Effector memory CD8-positive, alpha-beta T cell (primary cell): ENCODE measurements at regions not wholly inside any gene's neighbourhood (a gene's known extent, or its start where the extent isn't known, plus 50 kb on each side); places are given as distances from the start of the nearest gene placed in this dataset.

ENCODE experiments used
- ATAC-seq: fragments of 150-1000 bp; cut with Tn5 transposase; replicated peaks from 2 replicates; pipeline ENCODE4 v1.10.0; 2021; ENCODE audit warnings: mild to moderate bottlenecking, moderate library complexity
- DNase-seq, 3 experiments: peaks; one replicate each; pipeline ENCODE4 v3.0.0; 2021
- H3K27ac Mint-ChIP-seq, 2 donors: one replicate each; pipeline ENCODE4 v1.8.0; 2022; ENCODE audit warnings: mild to moderate bottlenecking in 2 of 2, mixed read lengths in 2 of 2, moderate library complexity in 2 of 2
- H3K27me3 Mint-ChIP-seq, 2 donors: one replicate each; pipeline ENCODE4 v1.8.0; 2022; ENCODE audit warnings: mixed read lengths in 2 of 2
- H3K36me3 Mint-ChIP-seq: one replicate; pipeline ENCODE4 v1.8.0; 2022; ENCODE audit warnings: mild to moderate bottlenecking, moderate library complexity, mixed read lengths; ENCODE audit not compliant: insufficient read depth
- H3K4me1 Mint-ChIP-seq, 2 donors: one replicate each; pipeline ENCODE4 v1.8.0; 2022; ENCODE audit warnings: low read depth in 2 of 2, mixed read lengths in 2 of 2
- H3K4me3 Mint-ChIP-seq, 2 donors: one replicate each; pipeline ENCODE4 v1.8.0; 2022; ENCODE audit warnings: mild to moderate bottlenecking in 2 of 2, mixed read lengths in 2 of 2, moderate library complexity in 2 of 2
- H3K9me3 Mint-ChIP-seq, 2 donors: one replicate each; pipeline ENCODE4 v1.8.0; 2022; ENCODE audit warnings: mixed read lengths in 2 of 2

GRCh38 chr7:47685151-47685550, 103.2 kb upstream of the TNS3 start:
- Mint-ChIP-seq H3K36me3 (peaks cover 1% of the 10 kb centered on the region), H3K27ac (no peak overlapping the region), H3K4me1 (no peaks in the 10 kb centered on the region), H3K9me3 (no peaks in the 10 kb centered on the region), H3K4me3 (no peak overlapping the region), H3K27me3 (no peaks in the 10 kb centered on the region)
- ATAC-seq, result no peak
- no peak for DNase-seq

GRCh38 chr7:47684728-47685127, 102.8 kb upstream of the TNS3 start:
- Mint-ChIP-seq H3K4me1 (no peaks in the 10 kb centered on the region), H3K36me3 (peaks cover 3% of the 10 kb centered on the region), H3K27me3 (no peaks in the 10 kb centered on the region), H3K9me3 (no peaks in the 10 kb centered on the region), H3K27ac (no peak overlapping the region), H3K4me3 (no peak overlapping the region)
- DNase-seq (no peak), ATAC-seq (no peak)

- Mint-ChIP-seq H3K27me3 (no peaks in the 10 kb centered on the region), H3K36me3 (peaks cover 3% of the 10 kb centered on the region), H3K4me1 (no peaks in the 10 kb centered on the region), H3K4me3 (no peak overlapping the region), H3K27ac (no peak overlapping the region), H3K9me3 (no peaks in the 10 kb centered on the region)
- DNase-seq, result no peak
- ATAC-seq, result no peak
Observed at GRCh38 chr7:47683485-47683898, 101.6 kb upstream of the TNS3 start.

- no peaks in the 10 kb centered on the region for H3K27me3 Mint-ChIP-seq
- H3K4me1 Mint-ChIP-seq, result no peaks in the 10 kb centered on the region
- no peak for DNase-seq
- H3K27ac Mint-ChIP-seq, result no peak overlapping the region
- peaks cover 3% of the 10 kb centered on the region for H3K36me3 Mint-ChIP-seq
- no peak for ATAC-seq
- H3K4me3 Mint-ChIP-seq, result no peak overlapping the region
- no peaks in the 10 kb centered on the region for H3K9me3 Mint-ChIP-seq
Observed at GRCh38 chr7:47682874-47683273, 101.0 kb upstream of the TNS3 start.

GRCh38 chr7:47681249-47681810, 99.4 kb upstream of the TNS3 start:
- no peak overlapping the region for H3K27ac Mint-ChIP-seq
- ATAC-seq (no peak), DNase-seq (no peak)
- H3K4me3 Mint-ChIP-seq, result no peak overlapping the region
- H3K36me3 Mint-ChIP-seq, result peaks cover 3% of the 10 kb centered on the region
- peaks cover 0 to 5% of the 10 kb centered on the region in 2 donors for H3K9me3 Mint-ChIP-seq
- H3K4me1 Mint-ChIP-seq, result no peaks in the 10 kb centered on the region
- H3K27me3 Mint-ChIP-seq, result no peaks in the 10 kb centered on the region

- no peaks in the 10 kb centered on the region for H3K4me1 Mint-ChIP-seq
- no peak overlapping the region for H3K4me3 Mint-ChIP-seq
- H3K9me3 Mint-ChIP-seq, result peaks cover 0 to 5% of the 10 kb centered on the region in 2 donors
- H3K27me3 Mint-ChIP-seq, result no peaks in the 10 kb centered on the region
- ATAC-seq (no peak), DNase-seq (no peak)
- peaks cover 3% of the 10 kb centered on the region for H3K36me3 Mint-ChIP-seq
- no peak overlapping the region for H3K27ac Mint-ChIP-seq
Observed at GRCh38 chr7:47678641-47679380, 96.9 kb upstream of the TNS3 start.

GRCh38 chr7:47677664-47678063, 95.8 kb upstream of the TNS3 start:
- Mint-ChIP-seq H3K9me3 (peaks cover 0 to 5% of the 10 kb centered on the region in 2 donors), H3K27me3 (no peaks in the 10 kb centered on the region), H3K36me3 (peaks cover 3% of the 10 kb centered on the region), H3K4me3 (no peak overlapping the region), H3K4me1 (no peaks in the 10 kb centered on the region), H3K27ac (no peak overlapping the region)
- no peak for DNase-seq
- no peak for ATAC-seq

- H3K4me1 Mint-ChIP-seq, result no peaks in the 10 kb centered on the region
- H3K27me3 Mint-ChIP-seq, result no peaks in the 10 kb centered on the region
- DNase-seq (no peak), ATAC-seq (no peak)
- no peak overlapping the region for H3K4me3 Mint-ChIP-seq
- peaks cover 0 to 5% of the 10 kb centered on the region in 2 donors for H3K9me3 Mint-ChIP-seq
- H3K36me3 Mint-ChIP-seq, result peaks cover 3% of the 10 kb centered on the region
- H3K27ac Mint-ChIP-seq, result no peak overlapping the region
Observed at GRCh38 chr7:47677093-47677492, 95.2 kb upstream of the TNS3 start.

GRCh38 chr7:47672977-47673381, 91.1 kb upstream of the TNS3 start:
- Mint-ChIP-seq H3K4me1 (no peaks in the 10 kb centered on the region), H3K27ac (no peak overlapping the region), H3K27me3 (no peaks in the 10 kb centered on the region), H3K4me3 (no peak overlapping the region), H3K36me3 (no peaks in the 10 kb centered on the region), H3K9me3 (peaks cover 0 to 5% of the 10 kb centered on the region in 2 donors)
- ATAC-seq (no peak), DNase-seq (no peak)

GRCh38 chr7:47672271-47672791, 90.4 kb upstream of the TNS3 start:
- no peaks in the 10 kb centered on the region for H3K4me1 Mint-ChIP-seq
- ATAC-seq (no peak), DNase-seq (no peak)
- peaks cover 0 to 4% of the 10 kb centered on the region in 2 donors for H3K9me3 Mint-ChIP-seq
- H3K4me3 Mint-ChIP-seq, result no peak overlapping the region
- no peaks in the 10 kb centered on the region for H3K36me3 Mint-ChIP-seq
- no peak overlapping the region for H3K27ac Mint-ChIP-seq
- H3K27me3 Mint-ChIP-seq, result no peaks in the 10 kb centered on the region

GRCh38 chr7:47671358-47671757, 89.4 kb upstream of the TNS3 start:
- Mint-ChIP-seq H3K4me3 (no peak overlapping the region), H3K4me1 (no peaks in the 10 kb centered on the region), H3K36me3 (no peaks in the 10 kb centered on the region), H3K27me3 (no peaks in the 10 kb centered on the region), H3K9me3 (no peaks in the 10 kb centered on the region), H3K27ac (no peak overlapping the region)
- no peak for ATAC-seq
- DNase-seq, result no peak

GRCh38 chr7:47670729-47671128, 88.8 kb upstream of the TNS3 start:
- DNase-seq (no peak), ATAC-seq (peak; percentile 64)
- Mint-ChIP-seq H3K27me3 (no peaks in the 10 kb centered on the region), H3K27ac (no peak overlapping the region), H3K4me3 (no peak overlapping the region), H3K4me1 (no peaks in the 10 kb centered on the region), H3K9me3 (no peaks in the 10 kb centered on the region), H3K36me3 (no peaks in the 10 kb centered on the region)

GRCh38 chr7:47669901-47670384, 88.0 kb upstream of the TNS3 start:
- DNase-seq (no peak), ATAC-seq (no peak)
- H3K36me3 Mint-ChIP-seq, result no peaks in the 10 kb centered on the region
- H3K9me3 Mint-ChIP-seq, result no peaks in the 10 kb centered on the region
- no peaks in the 10 kb centered on the region for H3K27me3 Mint-ChIP-seq
- H3K27ac Mint-ChIP-seq, result no peak overlapping the region
- no peak overlapping the region for H3K4me3 Mint-ChIP-seq
- H3K4me1 Mint-ChIP-seq, result no peaks in the 10 kb centered on the region
